NCI-H1436 treated with DMSO at 0.1 percent for 48 hours (cell line): ENCODE measurements at regions not wholly inside any gene's neighbourhood (a gene's known extent, or its start where the extent isn't known, plus 50 kb on each side); places are given as distances from the start of the nearest gene placed in this dataset.

ENCODE experiments used
- DNase-seq: peaks from one replicate; lab custom pipeline; 2025; lab: John Stamatoyannopoulos, UW

DNA sequence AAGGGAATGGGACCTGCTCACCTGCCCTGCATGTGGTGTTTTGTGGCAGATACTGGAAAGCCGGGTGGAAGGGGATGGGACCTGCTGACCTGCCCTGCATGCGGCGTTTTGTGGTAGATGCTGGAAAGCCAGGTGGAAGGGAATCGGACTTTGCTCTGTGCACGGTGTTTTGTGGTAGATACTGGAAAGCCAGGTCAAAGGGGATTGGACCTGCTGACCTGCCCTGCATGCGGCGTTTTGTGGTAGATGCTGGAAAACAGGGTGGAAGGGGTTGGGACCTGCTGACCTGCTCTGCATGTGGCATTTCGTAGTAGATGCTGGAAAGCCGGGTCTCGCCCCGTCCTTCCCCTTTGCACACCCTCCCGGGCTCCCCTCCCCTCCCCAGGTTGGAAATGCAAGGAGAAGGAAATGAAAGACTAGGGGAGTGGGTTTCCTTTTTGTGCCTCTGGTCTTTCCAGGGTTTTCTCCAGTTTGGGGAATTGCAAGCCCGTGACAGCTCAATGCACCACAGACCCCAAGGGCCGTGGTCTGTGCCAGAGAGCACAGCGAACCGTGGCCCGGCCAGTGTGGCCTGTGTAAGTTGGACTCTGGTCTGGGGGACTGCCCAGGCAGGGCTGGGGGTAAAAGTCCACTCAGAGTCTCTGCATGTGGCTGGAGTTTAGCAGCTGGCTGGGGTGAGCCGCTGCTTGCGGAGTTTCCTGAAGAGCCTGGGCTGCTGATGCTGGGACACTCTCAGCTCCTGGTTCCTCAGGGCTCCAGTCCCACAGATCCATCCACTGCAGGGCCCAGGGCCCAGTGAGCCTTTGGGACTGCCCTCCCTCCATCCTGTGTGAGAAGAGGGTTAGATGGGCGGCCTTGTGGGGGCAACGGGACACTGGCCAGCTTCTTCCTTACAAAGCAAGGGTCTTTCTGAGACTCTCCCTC lies 105.5 kb downstream of the CRYAA start:
- no peak for DNase-seq

DNA sequence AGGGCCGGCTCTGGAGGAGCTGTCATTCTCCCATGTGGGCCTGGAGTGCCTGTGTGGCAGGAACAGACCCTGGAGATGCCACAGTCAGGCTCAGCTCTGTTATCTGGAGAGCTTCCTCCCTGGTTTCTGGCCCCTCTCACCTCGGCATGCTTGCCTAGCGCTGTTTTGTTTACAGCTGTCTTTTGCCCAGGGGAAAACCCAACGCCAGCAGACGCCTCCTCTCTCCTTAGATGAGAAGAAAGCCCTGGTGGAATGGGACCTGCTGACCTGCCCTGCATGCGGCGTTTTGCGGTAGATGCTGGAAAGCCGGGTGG lies 104.9 kb downstream of the CRYAA start:
- no peak for DNase-seq

DNA sequence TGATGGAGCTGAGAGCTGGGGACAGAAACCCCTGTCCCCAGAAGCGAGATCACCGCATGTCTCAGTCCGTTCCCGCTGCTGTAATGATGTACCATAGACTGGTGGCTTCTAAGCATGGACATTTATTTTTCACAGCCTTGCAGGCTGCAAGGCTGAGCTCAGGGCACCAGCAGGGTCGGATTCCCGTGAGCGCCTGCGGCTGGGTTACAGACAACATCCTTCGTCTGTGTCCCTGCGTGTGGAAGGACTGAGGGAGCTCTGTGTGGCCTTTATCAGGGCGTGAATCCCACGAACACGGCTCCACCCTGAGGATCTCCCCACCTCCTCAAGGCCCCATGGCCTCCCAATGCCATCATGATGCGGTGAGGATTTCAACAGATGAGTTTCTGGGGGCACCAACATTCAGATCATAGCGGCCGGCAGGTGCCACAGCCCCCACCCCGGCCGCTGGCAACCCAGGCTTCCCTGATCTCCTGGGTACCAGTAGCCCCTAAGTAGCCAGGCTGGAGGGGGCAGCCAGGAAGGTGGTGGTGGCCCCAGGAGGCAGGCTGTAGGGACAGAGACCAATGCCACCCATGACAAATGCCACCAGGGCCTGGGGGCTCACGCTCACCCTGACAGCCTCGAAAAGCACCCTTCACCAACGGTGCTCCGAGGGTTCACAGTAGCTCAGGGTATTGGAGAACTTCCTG lies 104.4 kb downstream of the CRYAA start:
- no peak for DNase-seq

DNA sequence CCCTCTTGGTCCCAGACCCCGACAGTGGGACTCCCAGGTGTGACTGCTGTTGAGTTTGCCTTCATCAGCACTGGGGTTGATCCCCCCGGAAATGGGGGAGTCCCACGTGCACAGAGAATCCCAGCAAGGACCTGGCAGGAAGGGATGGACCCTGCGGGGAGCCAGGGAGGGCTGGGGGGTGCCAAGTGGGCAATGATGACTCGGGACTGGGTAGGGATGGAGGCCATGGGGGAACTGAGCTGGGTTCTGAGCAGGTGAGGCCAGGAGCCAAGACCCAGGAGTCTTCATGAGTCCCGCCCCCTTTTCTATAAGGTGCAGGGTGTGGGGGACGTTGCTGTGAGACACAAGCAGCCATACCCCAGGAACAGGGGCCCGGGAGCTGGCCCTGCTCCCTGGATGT lies 103.8 kb downstream of the CRYAA start:
- DNase-seq: no peak

DNA sequence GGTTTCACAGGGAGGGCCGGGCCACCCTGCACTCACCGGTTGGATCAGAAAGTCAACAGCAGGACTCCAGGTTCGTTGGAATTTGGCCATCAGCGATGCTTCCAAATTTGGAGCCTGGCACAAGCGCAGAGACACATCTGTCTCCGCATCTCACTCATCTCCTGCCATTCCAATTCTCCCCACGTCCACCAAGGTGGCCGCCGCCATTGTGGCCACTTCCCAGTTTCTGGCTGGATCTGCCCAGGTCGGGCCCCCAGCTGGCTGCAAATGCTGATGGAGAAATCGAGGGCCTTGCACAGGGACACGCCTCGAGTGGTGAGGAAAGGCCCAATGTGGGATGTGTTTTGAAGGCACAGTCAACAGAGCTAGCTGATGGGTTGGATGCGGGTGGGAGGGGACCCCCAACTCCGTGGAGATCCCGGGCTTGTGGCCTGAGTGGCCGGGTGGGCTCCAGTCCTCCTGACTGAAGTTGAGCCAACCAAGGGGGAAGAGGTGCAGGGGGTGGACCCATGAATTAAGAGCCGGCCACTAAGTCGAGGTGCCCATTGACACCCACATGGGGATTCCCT lies 102.7 kb downstream of the CRYAA start:
- DNase-seq: no peak

DNA sequence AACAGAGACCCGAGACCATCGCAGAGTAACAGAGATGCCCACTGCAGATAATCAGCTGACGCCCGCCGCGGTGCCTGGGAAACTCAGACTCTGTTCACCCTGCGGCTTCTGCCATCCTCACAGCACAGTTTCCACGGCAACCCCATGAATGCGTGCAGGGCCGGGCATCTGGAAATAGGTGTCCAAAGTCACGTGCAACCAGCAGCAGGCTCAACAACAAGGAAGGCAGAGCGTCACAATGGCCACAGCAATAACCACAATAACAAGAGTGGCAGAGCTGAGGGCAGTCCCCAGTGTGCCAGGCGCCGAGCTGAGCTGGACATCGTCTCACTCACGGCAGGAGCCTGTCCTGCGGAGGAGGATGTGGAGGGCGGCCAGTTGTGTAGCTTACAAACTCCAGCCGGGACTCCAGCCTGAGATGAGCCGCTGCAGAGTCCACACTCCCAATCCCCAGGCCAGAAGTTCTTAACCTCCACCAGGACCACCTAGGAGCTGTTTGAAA lies 102.0 kb downstream of the CRYAA start:
- DNase-seq: no peak

DNA sequence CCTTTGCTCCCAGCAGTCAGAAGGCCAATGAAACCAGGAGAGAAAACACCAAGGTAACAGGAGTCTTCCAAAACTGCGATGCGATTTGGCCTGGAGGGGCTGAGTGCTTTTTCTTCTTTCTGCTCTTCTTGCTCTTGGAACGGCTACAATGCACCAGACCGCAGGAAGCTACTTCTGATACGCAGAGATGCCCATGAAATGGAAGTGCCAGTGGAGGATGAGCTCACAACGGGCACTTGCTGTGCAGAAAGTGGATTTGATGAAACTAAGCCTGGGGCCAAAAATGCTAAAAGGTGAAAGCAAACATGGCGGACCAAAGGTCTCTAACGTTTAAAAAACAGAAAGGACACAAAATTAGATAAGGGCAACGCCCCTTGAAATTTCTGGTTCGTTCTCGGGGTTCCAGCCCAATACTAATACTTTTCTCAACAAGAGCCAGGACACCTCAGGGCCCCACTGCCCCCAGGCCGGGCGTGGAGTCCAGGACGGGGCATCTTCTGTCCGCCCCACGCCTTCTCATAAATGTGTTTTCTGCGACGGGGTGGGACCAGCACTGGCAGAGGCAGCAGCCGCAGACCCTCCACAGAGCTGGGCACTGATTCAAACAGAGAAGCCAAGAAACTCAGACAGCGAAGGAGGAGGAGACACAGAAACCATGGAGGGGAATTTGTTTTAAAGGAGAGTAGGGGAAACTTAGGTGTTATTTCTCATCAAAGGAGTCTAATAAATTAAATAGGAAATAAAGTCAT lies 101.3 kb downstream of the CRYAA start:
- no peak for DNase-seq

DNA sequence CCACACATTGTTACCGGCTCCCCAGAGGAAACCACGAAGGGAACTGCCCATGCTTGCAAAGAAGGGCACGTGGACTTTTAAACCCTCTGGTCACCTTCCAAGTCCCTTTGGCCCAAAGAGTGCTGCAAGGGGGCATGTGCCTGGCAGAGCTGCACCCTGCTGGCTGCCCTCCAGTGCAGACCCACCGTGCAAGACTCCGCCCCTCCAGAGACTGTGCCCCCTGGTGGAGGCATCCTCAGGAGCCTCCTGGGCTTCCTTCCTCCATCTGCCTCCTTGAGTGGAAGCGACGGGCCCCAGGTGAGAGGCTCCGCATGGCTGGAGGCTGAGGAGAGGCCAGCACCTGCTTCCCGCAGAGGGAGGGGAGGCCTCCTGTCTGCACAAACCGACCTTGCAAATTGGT lies 100.6 kb downstream of the CRYAA start:
- DNase-seq: no peak

DNA sequence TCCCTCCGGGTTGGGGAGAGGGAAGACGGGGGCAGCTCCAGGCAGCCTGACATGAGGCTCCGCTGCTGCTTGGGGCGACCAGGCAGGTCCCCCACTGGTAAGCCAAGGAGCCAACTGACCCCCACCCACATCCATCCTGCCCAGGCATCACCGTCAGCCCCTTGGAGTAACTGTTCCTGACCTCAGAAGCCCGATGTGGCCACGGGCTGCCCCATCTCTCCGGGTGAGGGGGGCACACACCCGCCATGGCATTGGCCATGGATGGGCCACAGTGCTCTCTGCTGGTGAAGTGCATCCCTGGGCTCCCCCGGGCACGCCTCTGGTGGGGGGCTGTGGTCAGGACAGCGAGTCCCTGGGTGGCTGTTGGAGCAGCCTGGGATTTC lies 100.0 kb downstream of the CRYAA start:
- no peak for DNase-seq

DNA sequence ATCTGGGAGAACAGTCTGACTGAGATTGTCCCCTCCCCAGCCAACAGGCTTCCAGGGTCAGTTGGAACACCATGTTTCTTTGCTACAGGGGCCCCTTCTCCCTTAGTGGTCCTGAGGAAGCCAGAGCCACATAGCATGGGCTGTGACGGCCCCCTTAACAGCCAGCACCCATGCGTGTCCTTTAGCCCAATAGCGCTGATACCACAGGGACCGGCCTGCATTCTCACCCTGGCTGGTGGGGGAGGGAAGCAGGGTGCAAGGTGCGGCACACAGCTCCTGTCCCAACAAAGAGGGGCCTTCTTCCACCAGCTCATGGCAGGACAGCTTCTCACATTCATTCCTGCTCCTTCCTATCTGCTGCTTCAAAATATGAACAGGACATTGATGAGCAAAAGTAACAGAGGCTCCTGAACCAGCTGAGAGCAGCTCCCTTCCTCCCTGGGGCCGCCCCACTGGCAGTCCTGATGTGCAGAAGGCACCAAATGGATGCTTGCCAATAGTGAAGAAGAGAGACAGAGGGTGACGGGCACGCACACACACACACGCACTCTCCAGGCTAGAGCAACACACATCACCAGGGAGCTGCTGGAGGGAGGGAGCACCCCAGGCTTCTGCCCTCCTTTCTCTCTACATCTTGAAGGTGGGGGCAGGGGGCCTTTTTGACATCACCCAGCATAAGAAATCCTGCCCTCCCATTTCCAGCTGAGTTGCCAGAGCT lies 99.4 kb downstream of the CRYAA start:
- DNase-seq: no peak

DNA sequence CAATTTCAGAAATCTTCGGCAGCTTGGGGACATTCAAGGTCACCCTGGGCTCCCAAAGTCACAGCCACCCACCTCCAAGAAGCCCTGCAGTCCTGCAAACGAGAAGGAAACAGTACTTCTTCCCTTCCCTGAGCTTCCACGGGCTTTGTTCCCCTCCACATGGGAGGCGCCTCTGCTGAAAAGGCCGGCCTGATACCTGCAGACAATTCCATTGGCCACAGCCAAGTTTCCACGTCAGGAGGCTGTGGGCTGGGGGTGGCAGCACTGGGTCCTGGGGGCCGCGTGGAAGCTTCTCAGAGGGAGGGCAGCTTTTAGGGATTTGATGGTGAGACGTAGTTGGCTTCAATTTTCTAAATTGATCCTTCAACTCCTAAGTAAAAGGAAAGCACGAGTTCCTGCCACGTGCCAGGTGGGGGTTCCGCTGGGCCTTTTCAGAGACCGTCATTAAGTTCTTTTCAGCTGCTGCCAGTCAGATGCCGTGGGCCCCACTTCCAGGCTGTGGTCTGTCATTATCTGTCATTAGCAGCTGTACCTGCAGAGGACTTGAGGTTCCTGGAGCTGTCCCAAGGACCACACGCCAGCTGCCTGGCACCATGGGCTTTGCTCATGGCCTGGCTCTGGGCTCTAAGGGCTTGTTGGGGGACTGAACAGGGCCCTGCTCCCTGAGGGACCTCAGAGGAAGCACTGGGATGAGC lies 98.7 kb downstream of the CRYAA start:
- no peak for DNase-seq

DNA sequence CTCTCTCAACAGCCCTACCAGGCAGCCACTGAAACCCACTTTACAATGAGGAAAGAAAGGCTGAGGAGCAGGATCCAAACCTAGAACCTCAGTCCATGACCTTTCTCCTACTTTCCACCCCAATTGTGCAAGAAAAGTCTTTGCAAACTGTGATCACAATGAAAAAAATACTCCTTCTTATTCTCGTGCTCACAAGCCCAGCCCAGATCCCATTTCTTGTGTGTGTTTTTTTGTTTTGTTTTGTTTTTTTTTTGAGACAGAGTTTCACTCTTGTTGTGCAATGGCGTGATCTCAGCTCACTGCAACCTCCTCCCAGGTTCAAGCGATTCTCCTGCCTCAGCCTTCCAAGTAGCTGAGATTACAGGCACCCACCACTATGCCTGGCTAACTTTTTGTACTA lies 97.7 kb downstream of the CRYAA start:
- no peak for DNase-seq

DNA sequence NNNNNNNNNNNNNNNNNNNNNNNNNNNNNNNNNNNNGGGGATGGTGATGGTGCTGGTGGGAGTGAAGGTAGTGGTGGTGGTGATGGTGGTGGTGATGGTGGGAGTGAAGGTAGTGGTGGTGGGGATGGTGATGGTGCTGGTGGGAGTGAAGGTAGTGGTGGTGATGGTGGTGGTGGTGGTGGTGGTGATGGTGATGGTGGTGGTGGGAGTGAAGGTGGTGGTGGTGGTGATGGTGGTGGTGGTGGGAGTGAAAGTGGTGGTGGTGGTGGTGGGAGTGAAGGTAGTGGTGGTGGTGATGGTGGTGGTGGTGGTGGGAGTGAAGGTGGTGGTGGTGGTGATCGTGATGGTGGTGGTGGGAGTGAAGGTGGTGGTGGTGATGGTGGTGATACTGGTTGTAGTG lies 93.6 kb downstream of the CRYAA start:
- DNase-seq: no peak
